ENCODE measurements at regions not wholly inside any gene's neighbourhood (a gene's known extent, or its start where the extent isn't known, plus 50 kb on each side); places are given as distances from the start of the nearest gene placed in this dataset.

DNA sequence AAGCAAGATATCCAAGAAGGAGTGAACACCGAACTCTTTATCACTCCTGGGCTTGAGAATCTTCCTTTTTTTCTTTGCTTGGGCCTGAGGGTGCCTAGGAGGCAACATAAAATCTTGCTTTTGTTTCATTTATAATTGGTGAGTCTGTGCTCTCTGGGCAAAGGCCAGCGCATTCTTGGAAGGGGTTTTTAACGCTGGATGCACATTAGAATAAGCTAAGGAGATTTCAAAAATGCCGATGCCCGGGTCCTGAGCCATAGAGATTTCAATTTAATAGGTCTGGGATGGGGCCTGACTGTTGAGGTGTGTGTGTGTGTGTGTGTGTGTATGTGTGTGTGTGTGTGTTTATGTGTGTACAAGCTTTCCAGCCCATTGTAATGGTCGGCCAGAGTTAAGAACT lies 62.0 kb upstream of the SORCS3 start:
- no peak overlapping the region for H3K27ac Mint-ChIP-seq
- H3K4me1 Mint-ChIP-seq: peaks cover 2% of the 10 kb centered on the region
- H3K9me3 Mint-ChIP-seq (ENCODE audit: low read depth): no peaks in the 10 kb centered on the region
- H3K4me3 Mint-ChIP-seq: no peak overlapping the region
- ATAC-seq (no peak), DNase-seq (no peak)
- CTCF ChIA-PET: interaction anchor here (1.2 kb wide), 1 partner anchor 9 kb away, joined by 3 read pairs; no protein-coding TSS in a partner anchor
- H3K36me3 Mint-ChIP-seq: no peaks in the 10 kb centered on the region
- peaks cover 20% of the 10 kb centered on the region for H3K27me3 Mint-ChIP-seq

DNA sequence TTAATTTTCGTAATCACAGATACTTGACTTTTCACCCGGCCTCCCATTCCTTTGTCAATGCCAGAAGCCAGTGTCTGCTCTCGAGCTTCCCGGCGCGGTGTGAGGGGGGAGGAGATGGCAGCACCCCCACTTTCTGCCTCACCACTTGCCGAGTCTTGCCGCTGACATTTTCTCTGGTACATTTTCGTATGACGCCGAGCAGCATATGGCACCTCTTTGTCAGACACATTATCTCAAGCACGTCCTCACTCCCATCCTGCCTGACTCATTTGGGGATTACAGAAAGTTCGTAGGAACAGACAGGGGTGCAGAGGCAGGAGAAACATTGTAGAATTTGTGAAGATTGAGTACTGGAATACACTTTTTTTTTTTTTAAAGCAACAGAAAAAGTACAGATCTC lies 60.8 kb upstream of the SORCS3 start:
- Mint-ChIP-seq H3K27ac (no peak overlapping the region), H3K4me3 (no peak overlapping the region), H3K4me1 (peaks cover 2% of the 10 kb centered on the region), H3K9me3 (ENCODE audit: low read depth) (no peaks in the 10 kb centered on the region), H3K36me3 (no peaks in the 10 kb centered on the region), H3K27me3 (peaks cover 28% of the 10 kb centered on the region)
- no peak for ATAC-seq
- no peak for DNase-seq
- CTCF ChIA-PET: interaction anchor here (0.9 to 1.4 kb wide), 6 partner anchors 8 to 344 kb away, joined by 3 to 4 read pairs (median 3); no protein-coding TSS in a partner anchor

DNA sequence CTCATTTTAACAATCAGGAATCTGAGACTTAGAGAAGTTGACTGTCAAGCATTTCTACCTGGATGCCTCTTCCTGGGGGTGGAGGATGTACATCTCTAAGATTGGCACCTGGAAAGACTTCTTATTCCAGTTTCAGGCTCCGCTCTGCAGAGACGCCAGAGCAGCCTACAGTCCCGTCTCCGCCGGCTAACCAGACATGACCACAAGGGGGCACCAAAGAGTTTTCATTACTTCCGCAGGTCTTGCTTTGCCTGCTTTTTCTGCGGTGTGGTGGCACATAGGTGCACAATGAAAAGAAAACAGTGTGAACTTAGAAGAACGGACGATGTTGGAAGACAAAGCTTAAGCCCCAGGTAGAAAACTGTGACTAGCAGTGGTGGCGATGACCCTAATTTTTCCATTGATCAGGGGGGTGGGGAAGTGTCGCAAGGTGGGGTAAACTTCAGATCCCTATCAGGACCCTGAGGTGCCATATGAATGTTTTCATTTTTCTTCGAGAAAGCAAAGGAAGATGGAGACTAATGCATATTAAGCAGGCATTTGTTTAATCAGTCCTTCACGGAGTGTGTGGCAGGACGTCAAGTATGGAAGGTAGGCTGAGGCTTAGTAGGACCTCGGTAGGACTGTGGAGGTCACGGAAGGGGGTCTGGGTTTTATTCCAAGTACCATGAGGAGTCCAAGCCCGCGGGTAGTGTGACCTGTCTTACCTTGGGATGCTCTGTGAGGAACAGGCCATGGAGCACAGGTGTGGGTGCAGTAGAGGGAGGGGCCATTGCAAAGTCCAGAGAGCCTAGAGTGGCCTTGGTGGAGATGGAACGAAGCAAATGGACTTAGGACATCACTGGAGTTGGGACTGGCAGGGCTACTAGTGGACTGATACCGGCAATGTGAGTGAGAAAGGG lies 60.1 kb upstream of the SORCS3 start:
- no peaks in the 10 kb centered on the region for H3K36me3 Mint-ChIP-seq
- no peak overlapping the region for H3K4me3 Mint-ChIP-seq
- H3K27ac Mint-ChIP-seq: no peak overlapping the region
- H3K4me1 Mint-ChIP-seq: peaks cover 2% of the 10 kb centered on the region
- CTCF ChIA-PET: interaction anchor here (0.9 to 1.4 kb wide), 5 partner anchors 10 to 344 kb away, joined by 3 to 4 read pairs (median 3); no protein-coding TSS in a partner anchor
- H3K9me3 Mint-ChIP-seq (ENCODE audit: low read depth): no peaks in the 10 kb centered on the region
- peak; percentile 76 for ATAC-seq
- H3K27me3 Mint-ChIP-seq: peaks cover 28% of the 10 kb centered on the region
- DNase-seq: peak; percentile 67

DNA sequence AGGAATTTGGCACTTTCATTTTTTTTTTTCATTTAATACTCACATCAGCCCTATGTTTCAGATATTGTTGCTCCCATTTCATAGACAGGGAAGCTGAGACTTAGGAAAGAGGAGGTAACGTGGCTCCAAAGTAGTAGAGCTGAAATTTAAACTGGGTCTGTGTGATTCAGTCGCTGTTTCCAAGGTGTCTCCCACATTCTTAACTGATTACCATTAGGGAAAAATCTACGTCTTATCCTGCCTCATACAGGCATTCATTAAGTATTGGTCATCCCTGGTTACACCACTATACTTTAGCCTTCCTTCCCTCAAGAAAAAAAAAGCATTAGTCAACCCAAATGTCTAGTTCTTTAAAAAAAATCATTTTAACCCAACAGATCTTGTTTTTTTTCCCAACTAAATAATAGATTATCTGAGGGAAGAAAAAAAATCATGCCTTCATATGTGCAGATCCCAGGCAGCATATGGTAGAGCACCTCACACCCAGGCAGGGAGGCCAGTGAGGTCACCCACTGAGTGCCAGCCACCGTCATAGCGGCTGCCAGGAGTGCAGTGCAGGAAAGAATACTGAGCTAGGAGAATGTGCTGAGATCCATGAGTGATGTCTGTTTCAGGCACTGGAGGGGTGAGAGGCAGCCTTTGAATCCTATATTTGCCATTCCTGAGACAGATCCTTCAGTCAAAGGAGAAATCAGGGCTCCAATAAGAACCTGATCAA lies 59.0 kb upstream of the SORCS3 start:
- H3K36me3 Mint-ChIP-seq: no peaks in the 10 kb centered on the region
- no peak for DNase-seq
- peaks cover 28% of the 10 kb centered on the region for H3K27me3 Mint-ChIP-seq
- H3K4me3 Mint-ChIP-seq: no peak overlapping the region
- H3K9me3 Mint-ChIP-seq (ENCODE audit: low read depth): no peaks in the 10 kb centered on the region
- H3K27ac Mint-ChIP-seq: no peak overlapping the region
- CTCF ChIA-PET: interaction anchor here (1.2 kb wide), 1 partner anchor 8 kb away, joined by 3 read pairs; no protein-coding TSS in a partner anchor
- H3K4me1 Mint-ChIP-seq: peaks cover 3% of the 10 kb centered on the region
- no peak for ATAC-seq

DNA sequence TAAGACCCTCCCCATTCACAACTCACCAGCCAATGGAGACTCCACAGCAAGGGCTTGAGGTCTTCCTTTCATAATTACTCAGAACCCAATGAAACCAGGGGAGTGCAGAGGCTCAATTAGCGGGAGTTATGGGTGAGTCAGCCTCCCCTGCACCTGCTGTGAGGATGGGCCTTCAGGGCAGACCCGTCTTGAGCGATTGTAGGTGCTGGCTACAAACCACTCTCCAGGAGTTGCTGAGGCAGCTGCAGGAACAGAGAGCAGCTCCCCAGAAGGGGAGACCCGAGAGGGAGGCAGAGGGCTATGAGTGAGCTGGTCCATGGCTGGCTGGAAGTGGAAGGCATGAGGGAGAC lies 58.5 kb upstream of the SORCS3 start:
- no peak for DNase-seq
- H3K4me3 Mint-ChIP-seq: no peak overlapping the region
- H3K27ac Mint-ChIP-seq: no peak overlapping the region
- CTCF ChIA-PET: interaction anchor here (1.2 kb wide), 1 partner anchor 8 kb away, joined by 3 read pairs; no protein-coding TSS in a partner anchor
- peaks cover 5% of the 10 kb centered on the region for H3K4me1 Mint-ChIP-seq
- H3K36me3 Mint-ChIP-seq: no peaks in the 10 kb centered on the region
- ATAC-seq: peak; percentile 12
- peaks cover 29% of the 10 kb centered on the region for H3K27me3 Mint-ChIP-seq
- H3K9me3 Mint-ChIP-seq (ENCODE audit: low read depth): no peaks in the 10 kb centered on the region

GRCh38 chr10:104582966-104583365 lies 58.1 kb upstream of the SORCS3 start:
- H3K4me1 Mint-ChIP-seq: peaks cover 5% of the 10 kb centered on the region
- ATAC-seq: no peak
- H3K27ac Mint-ChIP-seq: no peak overlapping the region
- H3K27me3 Mint-ChIP-seq: peaks cover 29% of the 10 kb centered on the region
- DNase-seq: no peak
- H3K4me3 Mint-ChIP-seq: no peak overlapping the region
- no peaks in the 10 kb centered on the region for H3K9me3 Mint-ChIP-seq (ENCODE audit: low read depth)
- CTCF ChIA-PET: no interaction called here
- H3K36me3 Mint-ChIP-seq: no peaks in the 10 kb centered on the region

DNA sequence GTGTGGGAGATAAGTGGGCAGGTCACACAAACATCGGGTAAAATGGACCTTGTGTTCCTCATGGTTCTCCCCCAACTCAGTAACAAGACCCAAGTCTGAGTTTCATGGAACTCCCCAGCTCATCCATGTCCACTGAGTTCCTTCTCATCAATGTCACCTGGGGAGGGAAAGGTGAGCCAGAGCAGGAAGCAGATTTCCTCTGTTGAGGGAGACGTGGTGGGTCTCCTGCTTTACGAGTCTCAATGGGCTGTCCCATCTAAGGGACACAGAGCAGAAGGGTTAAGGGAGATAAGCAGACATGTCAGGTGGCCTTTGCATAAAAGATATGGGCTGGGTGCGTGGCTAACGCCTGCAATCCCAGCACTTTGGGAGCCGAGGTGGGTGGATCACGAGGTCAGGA lies 56.5 kb upstream of the SORCS3 start:
- peaks cover 5% of the 10 kb centered on the region for H3K4me1 Mint-ChIP-seq
- no peaks in the 10 kb centered on the region for H3K9me3 Mint-ChIP-seq (ENCODE audit: low read depth)
- DNase-seq (no peak), ATAC-seq (no peak)
- no peak overlapping the region for H3K27ac Mint-ChIP-seq
- CTCF ChIA-PET: no interaction called here
- peaks cover 25% of the 10 kb centered on the region for H3K27me3 Mint-ChIP-seq
- no peak overlapping the region for H3K4me3 Mint-ChIP-seq
- H3K36me3 Mint-ChIP-seq: no peaks in the 10 kb centered on the region

GRCh38 chr10:104587751-104588150 lies 53.3 kb upstream of the SORCS3 start:
- Mint-ChIP-seq H3K36me3 (no peaks in the 10 kb centered on the region), H3K4me3 (no peak overlapping the region), H3K27ac (no peak overlapping the region), H3K27me3 (peaks cover 15% of the 10 kb centered on the region), H3K9me3 (ENCODE audit: low read depth) (no peaks in the 10 kb centered on the region), H3K4me1 (peaks cover 2% of the 10 kb centered on the region)
- ATAC-seq (no peak), DNase-seq (no peak)
- CTCF ChIA-PET: no interaction called here

GRCh38 chr10:104589431-104589830 lies 51.7 kb upstream of the SORCS3 start:
- Mint-ChIP-seq H3K27me3 (peaks cover 19% of the 10 kb centered on the region), H3K27ac (no peak overlapping the region), H3K4me3 (no peak overlapping the region), H3K4me1 (peaks cover 2% of the 10 kb centered on the region), H3K36me3 (no peaks in the 10 kb centered on the region), H3K9me3 (ENCODE audit: low read depth) (no peaks in the 10 kb centered on the region)
- CTCF ChIA-PET: no interaction called here
- no peak for DNase-seq
- ATAC-seq: no peak

DNA sequence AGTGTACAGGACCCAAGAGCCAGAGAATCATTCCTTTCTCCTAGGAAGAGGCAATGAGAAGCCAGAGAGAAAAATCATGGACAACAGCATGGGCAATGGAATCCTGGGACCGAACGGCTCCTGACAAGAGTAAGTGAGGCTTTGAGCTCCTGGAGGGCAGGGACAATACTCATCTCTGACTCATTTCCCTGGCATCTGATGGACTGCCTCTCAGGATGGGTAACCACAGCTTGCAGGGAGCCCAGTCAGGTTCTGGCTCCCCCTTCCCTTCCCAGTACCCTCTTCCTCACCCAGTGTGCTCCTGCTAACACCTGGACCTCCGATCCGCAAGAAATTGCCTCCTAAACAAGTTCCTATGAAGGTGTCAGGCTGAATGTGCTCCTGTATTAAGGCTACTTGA lies 51.2 kb upstream of the SORCS3 start:
- Mint-ChIP-seq H3K9me3 (ENCODE audit: low read depth) (no peaks in the 10 kb centered on the region), H3K4me1 (peaks cover 2% of the 10 kb centered on the region), H3K4me3 (no peak overlapping the region), H3K36me3 (no peaks in the 10 kb centered on the region), H3K27me3 (peaks cover 20% of the 10 kb centered on the region), H3K27ac (no peak overlapping the region)
- DNase-seq (no peak), ATAC-seq (no peak)
- CTCF ChIA-PET: interaction anchor here (1.4 kb wide), 1 partner anchor 8 kb away, joined by 3 read pairs; no protein-coding TSS in a partner anchor
